NCI-H2171 treated with DMSO at 0.1 percent for 48 hours (cell line): ENCODE measurements at regions not wholly inside any gene's neighbourhood (a gene's known extent, or its start where the extent isn't known, plus 50 kb on each side); places are given as distances from the start of the nearest gene placed in this dataset.

ENCODE experiments used
- DNase-seq: peaks from one replicate; lab custom pipeline; 2025; lab: John Stamatoyannopoulos, UW

GRCh38 chr13:78426183-78426582, 177.2 kb downstream of the POU4F1 start:
- DNase-seq = no peak

GRCh38 chr13:78420814-78421213, 182.5 kb downstream of the POU4F1 start:
- DNase-seq = no peak

- no peak for DNase-seq
Measured at GRCh38 chr13:78413887-78414553, 189.3 kb downstream of the POU4F1 start.

GRCh38 chr13:78410847-78411246, 192.5 kb downstream of the POU4F1 start:
- DNase-seq = no peak

GRCh38 chr13:78410164-78410563, 193.2 kb downstream of the POU4F1 start:
- no peak for DNase-seq

- DNase-seq = no peak
Measured at GRCh38 chr13:78409172-78409571, 194.2 kb downstream of the POU4F1 start.

GRCh38 chr13:78404846-78405360, 198.4 kb downstream of the POU4F1 start:
- no peak for DNase-seq

GRCh38 chr13:78402708-78403400, 200.5 kb downstream of the POU4F1 start:
- DNase-seq = no peak

- no peak for DNase-seq
Measured at GRCh38 chr13:78401873-78402707, 201.3 kb downstream of the POU4F1 start.

- DNase-seq = no peak
Measured at GRCh38 chr13:78398743-78399410, 204.5 kb downstream of the POU4F1 start.

- DNase-seq = no peak
Measured at GRCh38 chr13:78393286-78394142, 209.8 kb downstream of the POU4F1 start.

GRCh38 chr13:78383899-78384298, 219.5 kb downstream of the POU4F1 start:
- no peak for DNase-seq

- peak; percentile 26 for DNase-seq
Measured at GRCh38 chr13:78383071-78383484, 220.3 kb downstream of the POU4F1 start.

- DNase-seq = peak; percentile 1
Measured at GRCh38 chr13:78382491-78382890, 220.9 kb downstream of the POU4F1 start.

- no peak for DNase-seq
Measured at GRCh38 chr13:78376822-78377221, 226.5 kb downstream of the POU4F1 start.

- no peak for DNase-seq
Measured at GRCh38 chr13:78376033-78376432, 227.3 kb downstream of the POU4F1 start.

- no peak for DNase-seq
Measured at GRCh38 chr13:78372581-78372980, 230.8 kb downstream of the POU4F1 start.

- no peak for DNase-seq
Measured at GRCh38 chr13:78370231-78370630, 233.1 kb downstream of the POU4F1 start.

- no peak for DNase-seq
Measured at GRCh38 chr13:78364711-78365110, 238.6 kb downstream of the POU4F1 start.

- no peak for DNase-seq
Measured at GRCh38 chr13:78341032-78341431, 262.3 kb downstream of the POU4F1 start.

- DNase-seq = no peak
Measured at GRCh38 chr13:78339927-78340326, 263.4 kb downstream of the POU4F1 start.
